COLO668 (cell line): ENCODE measurements at regions not wholly inside any gene's neighbourhood (a gene's known extent, or its start where the extent isn't known, plus 50 kb on each side); places are given as distances from the start of the nearest gene placed in this dataset.
"Not testable (repeated sequence)": the region's sequence is repeated elsewhere in the genome, so short reads cannot be mapped to it uniquely, and the experiment has no call there.

Experiments used
- DNase-seq: peaks from one replicate; lab custom pipeline; 2025; ENCODE audit not compliant: unreplicated experiment; lab: John Stamatoyannopoulos, UW

DNA sequence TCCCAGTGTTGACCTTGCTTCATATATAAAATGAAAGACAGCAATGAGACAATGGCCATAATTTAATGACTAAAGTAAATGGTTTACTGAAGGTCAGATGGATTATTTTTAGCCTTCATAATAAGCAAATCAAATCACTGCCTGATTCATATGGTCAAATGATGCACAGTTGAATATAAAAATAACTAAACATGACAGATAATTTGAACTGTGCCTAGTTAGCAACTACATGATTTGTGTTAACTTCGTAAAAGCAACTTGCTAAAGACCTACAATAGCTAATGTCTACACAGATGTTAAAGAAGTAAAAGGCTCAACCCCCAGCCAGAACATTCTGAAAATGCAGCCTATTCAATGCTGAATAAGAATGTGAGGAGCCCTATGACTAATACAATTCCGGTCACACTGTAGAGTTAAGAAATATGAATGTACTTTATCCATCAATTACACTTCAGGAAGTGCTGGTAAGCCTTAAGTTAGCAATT is 590.8 kb upstream of the CDH2 start:
- no peak for DNase-seq

DNA sequence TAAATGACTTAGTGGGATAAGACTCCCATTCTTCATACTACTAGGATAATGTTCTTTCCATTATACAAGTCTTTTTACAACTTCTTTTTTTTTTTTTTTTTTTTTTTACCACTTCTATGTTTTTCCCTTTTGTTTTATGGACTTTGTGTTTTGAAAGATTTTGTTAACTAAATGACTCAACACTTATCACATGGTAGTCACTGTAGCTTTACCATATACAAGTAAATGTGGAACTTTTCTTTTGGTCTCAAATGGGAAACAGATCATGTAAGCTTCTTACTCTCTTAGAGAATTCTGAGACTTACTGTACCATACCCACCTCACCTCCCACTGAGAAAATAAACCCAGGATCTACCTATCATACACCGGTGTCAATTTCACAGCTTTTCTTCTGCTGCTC is 590.3 kb upstream of the CDH2 start:
- no peak for DNase-seq

DNA sequence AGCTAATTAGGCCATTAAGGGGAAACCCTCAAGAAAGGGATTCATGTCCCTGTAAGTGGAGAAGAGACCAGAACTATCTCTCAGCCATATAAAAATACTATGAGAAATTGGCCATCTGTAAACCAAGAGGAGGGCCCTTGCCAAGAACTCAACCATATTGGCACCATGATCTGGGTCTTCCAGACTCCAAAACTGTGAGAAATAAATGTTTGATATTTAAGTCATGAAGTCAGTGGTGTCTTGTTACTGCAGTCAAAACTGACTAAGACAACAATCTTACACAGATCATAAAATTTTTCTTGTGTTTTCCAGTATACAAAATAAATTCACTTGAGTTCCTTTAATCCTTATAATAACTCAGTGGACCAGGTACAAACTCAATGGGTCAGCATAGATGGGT is 589.8 kb upstream of the CDH2 start:
- no peak for DNase-seq

DNA sequence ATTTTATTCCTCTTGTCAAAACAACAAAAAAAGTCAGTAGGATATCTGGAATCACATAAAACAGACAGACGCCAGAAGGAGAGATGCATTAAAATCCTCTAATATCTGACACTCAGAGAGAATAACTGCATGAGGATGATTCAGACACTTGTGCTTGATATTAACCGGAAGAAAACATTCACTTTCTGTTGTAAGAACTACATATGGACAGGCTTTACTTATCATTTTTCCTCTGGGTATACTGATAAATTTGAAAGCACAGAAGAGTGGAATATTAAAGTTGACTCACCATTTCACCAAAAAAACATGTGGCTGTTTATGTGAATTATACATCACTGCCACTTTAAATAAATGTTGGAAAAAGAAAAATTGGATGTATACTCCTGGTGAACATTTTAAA is 589.1 kb upstream of the CDH2 start:
- no peak for DNase-seq

DNA sequence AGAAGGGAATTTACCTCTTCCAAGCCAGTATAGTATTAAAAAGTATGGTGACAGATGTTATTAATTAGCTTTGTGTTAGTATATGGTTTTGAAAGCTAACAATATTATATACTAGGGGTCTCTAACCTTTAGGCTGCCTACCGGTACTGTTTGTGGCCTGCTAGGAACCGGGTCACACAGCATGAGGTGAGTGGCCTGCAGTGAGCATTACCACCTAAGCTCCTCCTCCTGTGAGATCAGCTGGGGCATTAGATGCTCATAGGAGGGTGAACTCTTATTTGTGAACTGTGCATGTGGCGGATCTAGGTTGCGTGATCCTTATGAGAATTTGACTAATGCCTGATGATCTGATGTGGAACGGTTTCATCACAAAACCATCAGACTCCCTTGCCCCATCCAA is 583.4 kb upstream of the CDH2 start:
- DNase-seq: no peak

DNA sequence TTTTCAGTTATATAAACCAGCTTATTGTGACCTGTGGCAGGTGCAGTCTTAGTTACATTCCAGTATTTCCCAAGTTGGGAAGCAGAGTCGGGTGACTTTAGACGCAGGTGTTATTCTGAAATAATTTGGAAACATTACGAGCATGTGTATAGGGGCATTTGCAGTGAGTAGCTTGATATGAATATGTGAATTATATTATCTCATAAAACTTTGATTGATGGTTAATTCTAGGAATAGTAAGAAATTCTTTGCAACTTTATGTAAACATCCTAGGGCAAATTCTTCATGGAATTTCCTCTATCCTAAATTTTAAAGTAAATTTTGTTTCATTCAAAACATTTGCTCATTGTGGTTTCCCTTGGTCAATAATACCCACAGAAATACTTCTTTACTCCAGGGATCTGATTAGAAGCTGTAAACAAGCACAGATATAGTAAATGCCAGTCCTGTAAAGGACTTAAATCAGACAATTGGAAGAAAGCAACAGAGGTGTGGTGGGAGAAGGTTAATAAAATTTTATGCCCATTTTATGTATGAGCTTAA is 580.6 kb upstream of the CDH2 start:
- DNase-seq: no peak

DNA sequence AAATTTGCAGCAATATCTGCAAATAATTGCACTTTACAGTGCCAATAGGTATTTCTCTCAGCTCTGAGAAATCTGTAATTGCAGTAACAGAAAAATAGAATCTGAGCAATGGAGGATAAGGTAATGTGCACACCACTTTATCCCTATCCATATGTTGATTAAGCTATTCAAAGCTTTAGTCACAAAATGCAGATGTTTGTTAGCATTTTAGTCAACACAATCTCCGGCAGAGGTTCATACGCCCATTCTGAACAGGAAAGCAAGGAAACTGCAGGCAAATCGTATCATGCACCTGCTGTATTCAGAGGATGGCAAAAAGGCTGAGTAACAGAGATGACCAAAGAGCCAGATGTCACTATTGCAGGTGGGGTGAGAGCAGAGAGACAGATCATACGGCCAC is 566.2 kb upstream of the CDH2 start:
- no peak for DNase-seq

DNA sequence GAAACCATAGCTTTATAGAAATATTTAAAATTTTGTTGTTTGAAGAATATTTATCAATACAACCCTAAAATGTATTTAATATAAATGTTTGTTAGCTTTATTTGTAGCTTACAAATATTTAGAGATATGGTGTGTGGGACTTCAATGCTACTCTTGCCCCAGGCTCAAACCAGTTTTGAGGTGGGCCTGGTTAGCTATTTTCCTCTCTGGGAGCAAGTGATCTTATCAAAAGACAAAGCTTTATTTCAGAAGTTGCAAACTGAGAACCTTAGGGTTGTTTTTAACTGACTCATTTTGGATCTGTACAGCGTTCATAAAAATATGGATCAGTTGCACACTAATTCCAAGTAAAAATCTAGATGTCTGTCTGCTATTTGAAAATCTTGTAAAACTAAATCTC is 563.6 kb upstream of the CDH2 start:
- no peak for DNase-seq

DNA sequence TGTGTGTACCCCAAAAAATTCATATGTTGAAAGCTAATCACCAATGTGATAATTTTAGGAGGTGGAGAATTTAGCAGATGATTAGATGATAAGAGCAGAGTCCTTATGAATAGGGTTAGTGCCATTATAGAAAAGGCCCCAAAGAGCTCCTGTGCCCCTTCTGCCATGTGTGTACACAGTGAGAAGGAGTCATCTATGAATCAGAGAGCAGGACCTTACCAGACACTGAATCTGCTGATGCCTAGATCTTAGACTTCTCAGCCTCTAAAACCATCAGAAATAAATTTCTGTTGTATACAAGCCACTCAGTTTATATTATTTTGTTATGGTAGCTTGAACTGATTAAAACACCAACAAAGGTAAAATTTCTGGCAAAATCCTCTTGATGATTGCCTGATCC is 560.0 kb upstream of the CDH2 start:
- no peak for DNase-seq

DNA sequence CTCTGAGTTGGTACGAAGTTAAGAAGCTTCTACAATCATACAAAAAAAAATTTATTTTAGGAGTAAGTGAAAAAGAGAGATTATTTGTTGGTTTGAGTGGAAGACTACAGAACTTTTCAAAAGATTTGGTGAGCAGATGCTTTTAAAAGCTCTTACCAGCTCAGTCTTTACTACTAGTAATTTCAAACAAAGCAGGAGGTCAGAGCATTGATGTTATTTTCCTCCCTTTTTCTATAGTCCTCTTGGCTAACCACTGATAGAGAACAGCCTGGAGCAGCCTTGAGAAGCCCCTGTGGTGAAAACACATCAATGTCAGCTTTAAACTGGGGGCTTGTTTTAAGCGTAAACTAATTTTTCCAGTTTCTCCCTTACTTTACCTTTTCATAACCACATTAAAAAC is 559.3 kb upstream of the CDH2 start:
- DNase-seq: no peak

DNA sequence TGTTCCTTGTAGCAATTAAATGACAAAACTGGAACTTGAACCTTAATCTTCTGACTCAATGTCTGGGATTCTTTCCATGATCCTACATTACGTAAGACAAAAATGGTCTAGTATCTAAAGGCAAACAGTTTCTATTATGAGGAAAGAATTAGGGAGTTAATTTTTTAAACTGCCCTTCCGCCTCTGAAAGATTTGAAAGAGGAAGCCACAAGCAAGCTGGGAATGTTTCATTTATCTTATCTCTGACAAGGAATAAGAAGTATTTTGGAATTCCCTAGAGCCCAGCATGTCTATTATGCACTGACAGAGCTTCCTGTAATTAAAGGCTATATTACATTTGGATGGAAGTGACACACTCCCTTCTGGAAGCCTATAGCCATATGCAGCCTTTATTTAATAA is 558.8 kb upstream of the CDH2 start:
- no peak for DNase-seq

DNA sequence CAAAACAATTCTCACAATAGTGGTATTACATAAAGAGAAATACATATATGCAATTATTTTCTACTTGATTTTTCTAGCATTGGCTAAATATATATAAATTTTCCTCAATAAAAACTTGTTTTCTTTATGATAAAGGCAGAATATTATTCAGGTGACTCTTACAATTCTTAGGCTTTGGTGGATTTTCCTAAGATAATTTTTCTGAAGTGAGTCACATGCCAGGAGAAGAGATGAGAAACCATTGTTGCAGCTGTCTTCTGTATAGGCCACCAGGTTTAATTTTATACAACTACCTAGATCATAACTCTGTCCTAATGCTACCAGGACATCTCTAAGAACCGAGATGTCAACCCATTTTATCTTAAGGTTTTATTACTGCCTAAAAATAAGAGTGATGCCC is 552.4 kb upstream of the CDH2 start:
- DNase-seq: no peak

DNA sequence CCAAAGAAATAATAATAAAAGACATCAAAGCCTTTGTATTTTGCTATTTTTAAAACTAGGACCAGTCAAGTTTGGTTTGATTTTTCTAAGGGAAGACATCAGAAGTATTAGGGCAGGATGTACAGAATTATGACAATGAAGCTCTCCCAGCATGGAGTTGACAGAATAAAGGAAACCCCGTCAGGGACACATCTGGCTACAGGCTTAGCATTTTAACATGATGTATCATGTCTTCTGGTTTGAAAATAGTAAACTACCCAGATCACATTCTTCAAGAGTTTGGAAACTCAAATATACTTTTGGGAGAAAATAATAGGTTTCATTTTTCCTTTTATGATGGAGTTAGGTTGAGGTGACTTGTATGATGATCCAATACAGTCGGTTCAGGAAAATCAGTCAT is 552.0 kb upstream of the CDH2 start:
- DNase-seq: no peak

DNA sequence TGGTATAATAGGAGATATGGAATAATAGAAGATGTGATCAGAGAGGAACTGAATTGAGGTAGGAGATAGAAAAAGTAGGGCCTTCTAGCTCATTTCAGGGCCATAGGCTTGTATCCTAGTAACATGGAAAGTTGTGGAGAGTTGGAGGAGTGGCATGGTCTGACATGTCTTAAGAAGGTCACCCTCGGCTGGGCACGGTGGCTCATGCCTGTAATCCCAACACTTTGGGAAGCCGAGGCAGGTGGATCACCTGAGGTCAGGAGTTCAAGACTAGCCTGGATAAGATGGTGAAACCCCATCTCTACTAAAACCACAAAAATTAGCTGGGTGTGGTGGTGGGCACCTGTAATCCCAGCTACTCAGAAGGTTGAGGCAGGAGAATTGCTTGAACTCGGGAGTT is 550.3 kb upstream of the CDH2 start:
- DNase-seq: not testable (repeated sequence)

DNA sequence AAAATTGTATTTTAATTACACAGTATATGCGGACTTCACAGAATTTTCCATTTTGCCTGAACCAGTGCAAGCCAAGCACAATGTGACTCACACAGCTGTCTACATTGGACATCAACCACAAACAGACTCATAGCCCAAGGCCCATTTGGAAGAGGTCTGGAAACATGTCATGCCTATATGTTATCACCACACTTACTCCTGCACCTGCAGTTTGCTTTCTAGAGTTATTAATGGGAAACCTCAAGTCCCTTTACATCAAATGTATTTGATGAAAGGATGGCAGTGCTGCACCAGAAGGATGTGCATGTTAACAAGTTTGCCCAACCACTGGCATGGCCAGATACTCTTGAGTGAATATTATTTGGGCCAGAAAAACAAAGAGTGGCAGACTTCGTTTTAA is 548.9 kb upstream of the CDH2 start:
- no peak for DNase-seq

DNA sequence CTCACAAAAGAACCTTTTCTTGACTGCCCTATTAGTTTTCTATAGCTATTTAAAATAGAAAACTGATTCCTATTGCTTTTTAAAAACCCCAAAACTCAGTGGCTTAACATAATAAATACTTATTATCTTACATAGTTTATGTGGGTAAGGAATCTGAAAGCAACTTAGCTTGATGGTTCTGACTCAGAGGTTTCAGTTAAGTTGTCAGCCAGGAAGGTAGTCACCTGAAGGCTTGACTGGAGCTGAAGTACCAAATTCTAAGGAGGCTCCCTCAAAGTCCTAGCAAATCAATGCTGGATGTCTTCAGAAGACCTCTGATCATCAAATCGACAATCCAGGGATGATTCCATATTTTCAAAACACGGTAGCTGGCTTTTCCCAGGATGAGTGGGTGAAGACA is 546.6 kb upstream of the CDH2 start:
- no peak for DNase-seq

DNA sequence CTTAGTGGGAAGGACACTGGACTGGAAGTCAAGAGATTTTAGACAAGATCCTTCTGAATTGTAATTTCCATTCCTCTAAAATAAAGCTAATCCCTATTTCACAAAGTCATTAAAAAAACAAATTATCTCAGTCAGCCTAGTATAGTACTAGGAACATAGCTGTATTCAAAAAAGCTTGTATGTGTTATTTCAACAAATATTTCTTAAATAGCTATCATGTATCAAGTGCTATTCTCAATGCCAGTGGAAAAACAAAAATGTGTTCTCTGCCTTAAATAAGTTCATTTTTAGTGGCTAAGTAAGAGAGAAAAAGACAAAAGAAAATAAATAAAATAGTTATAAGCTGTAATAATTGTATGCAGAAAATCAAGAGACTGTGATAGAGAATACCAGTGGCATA is 541.8 kb upstream of the CDH2 start:
- DNase-seq: no peak

DNA sequence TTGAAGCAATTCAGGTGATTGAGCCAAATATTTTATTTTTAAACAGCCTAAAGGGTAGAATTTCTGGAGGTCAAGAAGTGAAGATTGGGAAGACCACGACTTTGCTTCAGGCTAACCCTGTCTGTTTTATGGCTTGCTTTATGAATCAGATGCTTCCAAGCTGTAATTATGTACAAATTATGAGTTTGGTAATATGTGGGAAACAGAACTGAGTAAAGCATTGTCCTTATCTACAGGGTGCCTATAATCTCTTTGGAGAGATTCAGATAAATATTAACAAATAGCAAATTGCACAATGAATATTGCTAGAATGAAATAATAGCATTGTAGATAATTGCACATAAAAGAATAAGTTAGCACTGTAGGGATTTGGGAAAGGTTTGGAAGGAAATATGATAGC is 539.4 kb upstream of the CDH2 start:
- DNase-seq: no peak

DNA sequence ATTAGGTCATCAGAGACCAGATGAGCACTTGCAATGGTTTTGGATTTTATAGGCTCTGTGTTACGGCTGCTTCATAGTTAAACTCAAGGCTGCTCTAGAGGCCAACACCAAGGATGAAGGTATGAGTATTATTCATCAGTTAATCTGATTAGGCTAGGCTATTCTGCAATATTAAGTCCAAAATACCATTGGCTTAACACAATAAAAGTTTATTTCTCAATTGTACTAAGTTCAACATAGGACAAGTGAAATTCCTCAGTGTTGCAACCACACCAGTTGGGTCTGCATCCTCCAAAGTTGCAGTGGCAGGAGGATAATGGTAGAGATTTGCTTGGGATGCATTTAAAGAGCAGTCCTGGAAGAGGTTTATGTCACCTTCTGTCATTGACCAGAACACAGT is 538.3 kb upstream of the CDH2 start:
- DNase-seq: no peak

DNA sequence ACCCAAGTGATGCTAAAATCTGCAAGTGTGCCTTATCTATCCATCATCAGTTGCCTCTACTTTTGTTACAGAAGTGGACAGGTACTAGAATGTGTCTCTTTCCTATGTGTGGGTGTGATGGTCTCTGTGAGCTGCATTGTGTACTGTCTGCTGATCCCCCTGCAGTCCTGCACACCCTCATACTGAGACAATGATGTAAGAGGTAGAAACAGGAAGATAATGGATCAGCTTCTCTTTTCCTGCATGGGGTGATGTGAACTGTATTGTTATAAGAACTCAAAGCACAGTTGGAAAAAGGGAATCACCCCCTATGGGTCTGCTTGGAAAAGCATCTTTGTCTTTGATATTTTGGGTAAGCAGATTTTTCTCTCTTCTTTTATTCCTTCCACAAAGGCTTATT is 537.6 kb upstream of the CDH2 start:
- DNase-seq: no peak

DNA sequence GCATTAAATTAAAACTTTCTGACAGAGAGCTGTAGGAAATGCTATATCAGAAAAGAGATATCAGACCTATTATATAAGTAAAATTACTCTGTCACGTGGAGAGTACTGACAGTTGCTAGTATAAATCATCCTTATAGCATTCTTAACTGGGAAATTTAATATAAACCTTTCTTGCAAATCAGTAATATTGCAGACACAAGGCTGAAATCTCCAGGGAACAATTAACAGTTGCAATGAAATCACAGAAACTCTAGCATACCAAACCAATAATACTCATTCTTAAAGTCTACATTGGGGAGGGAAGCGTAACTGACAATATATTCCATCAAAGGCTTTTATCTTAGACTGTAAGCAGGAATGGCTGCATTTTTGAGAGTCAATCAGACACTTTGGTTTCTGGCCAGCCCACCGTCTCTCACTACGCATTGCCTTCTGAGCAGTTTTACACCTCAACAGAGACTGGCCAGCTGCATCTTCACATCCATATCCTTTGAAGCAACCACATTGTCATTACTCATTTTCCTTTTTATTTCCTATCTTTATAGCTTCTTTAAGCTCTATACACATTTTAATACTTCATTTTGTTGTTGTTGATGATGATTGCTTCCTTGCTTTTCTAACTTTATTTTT is 536.0 kb upstream of the CDH2 start:
- no peak for DNase-seq

DNA sequence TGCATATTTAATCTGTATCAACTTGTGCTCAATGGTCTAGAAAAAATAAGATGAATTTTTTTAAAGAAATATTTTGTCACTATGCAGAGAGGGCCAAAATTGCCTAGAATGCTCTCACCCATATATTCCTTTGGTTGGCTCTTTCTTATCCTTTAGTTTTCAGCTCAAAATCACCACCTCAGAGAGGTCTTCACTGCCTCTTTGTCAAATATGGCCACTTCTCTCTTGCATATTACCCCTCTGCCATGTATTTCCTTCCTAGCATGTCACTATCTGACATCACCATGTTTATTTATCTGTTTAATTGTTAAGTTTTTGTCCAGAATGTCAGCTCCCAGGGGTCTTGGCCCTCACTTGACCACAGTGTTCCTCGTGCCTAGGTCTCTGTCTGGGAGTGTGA is 535.2 kb upstream of the CDH2 start:
- no peak for DNase-seq

DNA sequence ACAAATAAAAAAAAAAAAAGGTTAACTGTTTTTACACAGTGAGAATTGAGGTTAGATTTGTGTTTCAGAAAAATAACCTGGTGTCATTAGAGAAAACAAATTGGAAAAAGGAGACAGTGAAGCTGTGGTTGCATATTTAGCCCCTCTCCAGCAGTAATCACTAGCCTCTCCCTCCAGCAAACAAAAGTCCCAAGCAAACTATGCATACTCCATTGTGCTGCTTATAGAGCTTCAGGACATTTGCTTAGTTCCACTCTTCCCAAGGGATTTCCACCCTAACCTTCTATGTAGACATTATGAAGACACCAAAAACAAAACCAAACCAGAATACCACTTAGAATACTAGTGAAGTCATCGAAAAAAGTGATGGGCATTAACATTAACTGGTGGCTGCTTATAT is 534.2 kb upstream of the CDH2 start:
- DNase-seq: no peak
